ENCODE measurements at regions not wholly inside any gene's neighbourhood (a gene's known extent, or its start where the extent isn't known, plus 50 kb on each side); places are given as distances from the start of the nearest gene placed in this dataset.
A peak's percentile ranks its signal among the peaks of the same experiment; 100 is the strongest.

DNA sequence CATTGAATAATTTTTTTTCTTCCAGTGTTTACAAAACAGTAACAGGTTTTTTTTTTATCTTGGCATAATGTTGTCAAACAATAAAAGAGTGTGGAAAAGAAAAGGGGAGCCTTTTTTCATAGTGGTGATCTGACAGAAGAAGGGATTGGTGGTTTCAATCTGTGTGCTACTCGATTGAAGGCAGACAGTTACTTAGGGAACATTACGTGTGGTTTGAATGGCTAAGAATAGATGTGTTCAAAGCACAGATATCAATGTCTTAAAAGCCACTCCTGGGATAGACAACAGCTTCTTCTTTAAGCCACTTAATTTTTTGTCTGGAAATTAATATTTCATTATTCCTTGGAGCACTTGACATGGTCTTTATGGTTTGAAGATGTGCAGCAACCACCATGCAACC lies 558.6 kb upstream of the ADGRL2 start:
- H3K4me1 Mint-ChIP-seq = peaks cover 19% of the 10 kb centered on the region
- H3K27ac ChIP-seq (ENCODE audit: low read depth in 1 of 2, low read length in 2 of 2) = no peak overlapping the region
- no peak overlapping the region for H2AFZ ChIP-seq (ENCODE audit: insufficient read depth, low read depth, low read length, poor library complexity, severe bottlenecking)
- no peak overlapping the region for H3K4me3 ChIP-seq (replicated peaks in 1 of 3; ENCODE audit: low read depth in 2 of 3, low read length in 3 of 3)
- H3K4me1 ChIP-seq (ENCODE audit: control insufficient read depth in 1 of 2, insufficient read depth in 2 of 2, low read length in 2 of 2) = peaks cover 0 to 8% of the 10 kb centered on the region in 2 donors
- no peaks in the 10 kb centered on the region for H3K79me2 ChIP-seq (ENCODE audit: insufficient read depth, low read length)
- no peak overlapping the region for H3K4me3 Mint-ChIP-seq
- no peak overlapping the region for H3K9ac ChIP-seq (ENCODE audit: insufficient read depth, low read length, poor library complexity, severe bottlenecking)
- no peak overlapping the region for H3K27ac Mint-ChIP-seq
- peaks cover 5 to 14% (median 13%) of the 10 kb centered on the region in 7 donors for H3K9me3 Mint-ChIP-seq
- no peak for DNase-seq
- no peaks in the 10 kb centered on the region for H3K36me3 Mint-ChIP-seq
- H3K27me3 ChIP-seq (ENCODE audit: control insufficient read depth in 2 of 2, insufficient read depth in 2 of 2, low read length in 2 of 2) = no peaks in the 10 kb centered on the region
- WGBS (ENCODE audit: insufficient coverage) = 88% methylated on average over 1 of the region's 2 CpGs
- TF ChIP-seq, protein P1, sequence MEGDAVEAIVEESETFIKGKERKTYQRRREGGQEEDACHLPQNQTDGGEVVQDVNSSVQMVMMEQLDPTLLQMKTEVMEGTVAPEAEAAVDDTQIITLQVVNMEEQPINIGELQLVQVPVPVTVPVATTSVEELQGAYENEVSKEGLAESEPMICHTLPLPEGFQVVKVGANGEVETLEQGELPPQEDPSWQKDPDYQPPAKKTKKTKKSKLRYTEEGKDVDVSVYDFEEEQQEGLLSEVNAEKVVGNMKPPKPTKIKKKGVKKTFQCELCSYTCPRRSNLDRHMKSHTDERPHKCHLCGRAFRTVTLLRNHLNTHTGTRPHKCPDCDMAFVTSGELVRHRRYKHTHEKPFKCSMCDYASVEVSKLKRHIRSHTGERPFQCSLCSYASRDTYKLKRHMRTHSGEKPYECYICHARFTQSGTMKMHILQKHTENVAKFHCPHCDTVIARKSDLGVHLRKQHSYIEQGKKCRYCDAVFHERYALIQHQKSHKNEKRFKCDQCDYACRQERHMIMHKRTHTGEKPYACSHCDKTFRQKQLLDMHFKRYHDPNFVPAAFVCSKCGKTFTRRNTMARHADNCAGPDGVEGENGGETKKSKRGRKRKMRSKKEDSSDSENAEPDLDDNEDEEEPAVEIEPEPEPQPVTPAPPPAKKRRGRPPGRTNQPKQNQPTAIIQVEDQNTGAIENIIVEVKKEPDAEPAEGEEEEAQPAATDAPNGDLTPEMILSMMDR (IDR thresholded peaks at IDR 0.05) = no peak
- H3K9me3 ChIP-seq (replicated peaks in 1 of 2; ENCODE audit: control insufficient read depth in 1 of 2, insufficient read depth in 1 of 2, low read length in 2 of 2) = no peaks in the 10 kb centered on the region
- H3K36me3 ChIP-seq (replicated peaks in 1 of 2; ENCODE audit: control insufficient read depth in 1 of 2, insufficient read depth in 2 of 2, low read length in 2 of 2) = no peaks in the 10 kb centered on the region
- H4K20me1 ChIP-seq (ENCODE audit: insufficient read depth, low read length) = no peaks in the 10 kb centered on the region
- peaks cover 0 to 3% (median 2%) of the 10 kb centered on the region in 3 donors for H3K27me3 Mint-ChIP-seq (ENCODE audit: low read depth in 3 of 3)
- no peak overlapping the region for H3K4me2 ChIP-seq (replicated peaks; ENCODE audit: extremely low read depth, low read length, poor library complexity, severe bottlenecking)
- intact Hi-C loops (cut with micrococcal nuclease) = no loop called here

DNA sequence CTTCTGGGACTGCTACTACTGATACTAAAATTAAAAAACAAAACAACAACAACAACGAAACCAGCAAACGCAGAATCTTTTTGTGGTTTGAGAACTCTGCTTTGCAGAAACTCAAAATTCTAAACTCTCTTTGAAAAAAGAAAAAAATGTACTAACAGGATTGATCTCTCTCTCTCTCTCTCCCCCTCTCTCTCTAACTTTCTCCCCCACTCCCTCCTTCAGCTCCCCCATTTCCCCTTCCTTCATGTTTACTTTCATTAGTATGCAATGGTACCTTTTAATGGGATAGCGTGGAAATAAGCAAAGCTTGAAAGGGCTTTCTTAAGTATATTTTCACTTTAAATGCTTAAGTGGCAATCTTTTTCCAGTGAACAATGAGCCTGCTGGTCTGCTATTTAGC lies 562.6 kb upstream of the ADGRL2 start:
- no peak for DNase-seq
- H3K9me3 Mint-ChIP-seq = peaks cover 0 to 1% (median 0%) of the 10 kb centered on the region in 7 donors
- peak overlapping the region; percentile 20 to 72 for H3K4me3 Mint-ChIP-seq
- H3K36me3 ChIP-seq (replicated peaks in 1 of 2; ENCODE audit: control insufficient read depth in 1 of 2, insufficient read depth in 2 of 2, low read length in 2 of 2) = no peaks in the 10 kb centered on the region
- H3K4me1 Mint-ChIP-seq = peaks cover 19% of the 10 kb centered on the region
- peak overlapping the region; percentile 14 for H3K4me2 ChIP-seq (replicated peaks; ENCODE audit: extremely low read depth, low read length, poor library complexity, severe bottlenecking)
- peak overlapping the region in 1 of 7 donors; percentile 31 for H3K27ac Mint-ChIP-seq
- H2AFZ ChIP-seq (ENCODE audit: insufficient read depth, low read depth, low read length, poor library complexity, severe bottlenecking) = peak overlapping the region; percentile 9
- H4K20me1 ChIP-seq (ENCODE audit: insufficient read depth, low read length) = no peaks in the 10 kb centered on the region
- peak overlapping the region; percentile 2 to 40 (median 11) for H3K4me3 ChIP-seq (replicated peaks in 1 of 3; ENCODE audit: low read depth in 2 of 3, low read length in 3 of 3)
- H3K36me3 Mint-ChIP-seq = no peaks in the 10 kb centered on the region
- no peaks in the 10 kb centered on the region for H3K9me3 ChIP-seq (replicated peaks in 1 of 2; ENCODE audit: control insufficient read depth in 1 of 2, insufficient read depth in 1 of 2, low read length in 2 of 2)
- H3K27me3 ChIP-seq (ENCODE audit: control insufficient read depth in 2 of 2, insufficient read depth in 2 of 2, low read length in 2 of 2) = no peaks in the 10 kb centered on the region
- TF ChIP-seq, protein P1 (IDR thresholded peaks at IDR 0.05) = no peak
- no peak overlapping the region for H3K27ac ChIP-seq (ENCODE audit: low read depth in 1 of 2, low read length in 2 of 2)
- WGBS (ENCODE audit: insufficient coverage) = no CpG with 5 or more reads among the region's 3 CpGs
- intact Hi-C loops (cut with micrococcal nuclease) = no loop called here
- H3K4me1 ChIP-seq (ENCODE audit: control insufficient read depth in 1 of 2, insufficient read depth in 2 of 2, low read length in 2 of 2) = peaks cover 0 to 10% of the 10 kb centered on the region in 2 donors
- peaks cover 0 to 3% (median 0%) of the 10 kb centered on the region in 3 donors for H3K27me3 Mint-ChIP-seq (ENCODE audit: low read depth in 3 of 3)
- H3K79me2 ChIP-seq (ENCODE audit: insufficient read depth, low read length) = no peaks in the 10 kb centered on the region
- H3K9ac ChIP-seq (ENCODE audit: insufficient read depth, low read length, poor library complexity, severe bottlenecking) = no peak overlapping the region
